ENCODE measurements at regions not wholly inside any gene's neighbourhood (a gene's known extent, or its start where the extent isn't known, plus 50 kb on each side); places are given as distances from the start of the nearest gene placed in this dataset.

GRCh38 chr3:69531576-69532546 lies 146.0 kb upstream of the FRMD4B start:
- DNase-seq: no peak

- no peak for DNase-seq
These were observed 144.7 kb upstream of the FRMD4B start for GRCh38 chr3:69530554-69530953.

GRCh38 chr3:69527498-69527897 lies 141.6 kb upstream of the FRMD4B start:
- DNase-seq: no peak

- DNase-seq: no peak
These were observed 138.9 kb upstream of the FRMD4B start for GRCh38 chr3:69524816-69525215.

- no peak for DNase-seq
These were observed 135.4 kb upstream of the FRMD4B start for GRCh38 chr3:69521286-69521685.

GRCh38 chr3:69511361-69511760 lies 125.5 kb upstream of the FRMD4B start:
- DNase-seq: no peak

- no peak for DNase-seq
These were observed 124.7 kb upstream of the FRMD4B start for GRCh38 chr3:69510481-69511030.

GRCh38 chr3:69509288-69509687 lies 123.4 kb upstream of the FRMD4B start:
- DNase-seq: no peak

GRCh38 chr3:69505770-69506407 lies 120.0 kb upstream of the FRMD4B start:
- DNase-seq: no peak

GRCh38 chr3:69504232-69504631 lies 118.3 kb upstream of the FRMD4B start:
- DNase-seq: no peak

- no peak for DNase-seq
These were observed 114.7 kb upstream of the FRMD4B start for GRCh38 chr3:69500604-69501003.

- DNase-seq: no peak
These were observed 114.1 kb upstream of the FRMD4B start for GRCh38 chr3:69499899-69500421.

GRCh38 chr3:69499422-69499821 lies 113.5 kb upstream of the FRMD4B start:
- no peak for DNase-seq

GRCh38 chr3:69496856-69497255 lies 111.0 kb upstream of the FRMD4B start:
- DNase-seq: no peak

GRCh38 chr3:69494185-69494584 lies 108.3 kb upstream of the FRMD4B start:
- no peak for DNase-seq

GRCh38 chr3:69493157-69493556 lies 107.3 kb upstream of the FRMD4B start:
- no peak for DNase-seq

- DNase-seq: no peak
These were observed 106.1 kb upstream of the FRMD4B start for GRCh38 chr3:69491975-69492374.

- DNase-seq: no peak
These were observed 105.1 kb upstream of the FRMD4B start for GRCh38 chr3:69490971-69491370.

GRCh38 chr3:69490235-69490634 lies 104.3 kb upstream of the FRMD4B start:
- DNase-seq: no peak

GRCh38 chr3:69488026-69488425 lies 102.1 kb upstream of the FRMD4B start:
- DNase-seq: no peak

GRCh38 chr3:69485489-69485888 lies 99.6 kb upstream of the FRMD4B start:
- DNase-seq: no peak

GRCh38 chr3:69484507-69485393 lies 98.9 kb upstream of the FRMD4B start:
- no peak for DNase-seq

- DNase-seq: no peak
These were observed 97.6 kb upstream of the FRMD4B start for GRCh38 chr3:69483449-69483848.

Data from T1000 (cell line).